OCI-LY7 (cell line): ENCODE measurements at regions not wholly inside any gene's neighbourhood (a gene's known extent, or its start where the extent isn't known, plus 50 kb on each side); places are given as distances from the start of the nearest gene placed in this dataset.

Source experiments
- BruUV-seq: library from RNA; stranded (reverse); fragments of 400-500 nt; replicated peaks from 2 replicates; lab custom pipeline; 2021; lab: Mats Ljungman, UMichigan
- CTCF ChIA-PET: fragments of 300-600 bp; sonication (Branson Sonifier 250); formaldehyde crosslinking; loops from one replicate; lab custom pipeline; 2022; ENCODE audit warnings: antibody characterized with exemption; ENCODE audit not compliant: unreplicated experiment; lab: Charles Lee
- POLR2A ChIA-PET: fragments of 300-600 bp; sonication (Branson Sonifier 250); formaldehyde crosslinking; loops from one replicate; lab custom pipeline; 2022; ENCODE audit warnings: antibody characterized with exemption; lab: Charles Lee
- DNase-seq: peaks from one replicate; pipeline ENCODE4 v3.0.0-alpha.2; 2015; ENCODE audit warnings: low spot score
- H2AFZ ChIP-seq: fragments of 200-600 bp; sonication (generic), shearing (Covaris generic); 2 replicates; pipeline ENCODE4 v1.6.1; 2014; ENCODE audit warnings: mild to moderate bottlenecking, antibody characterized with exemption, low read length, moderate library complexity
- H3K27ac ChIP-seq: fragments of 200-600 bp; sonication (generic); 2 replicates; pipeline ENCODE4 v1.5.1; 2014; ENCODE audit warnings: mixed run types, low read depth, mild to moderate bottlenecking, moderate library complexity, low read length, inconsistent platforms; ENCODE audit not compliant: poor library complexity, severe bottlenecking
- H3K36me3 ChIP-seq: fragments of 200-600 bp; sonication (generic); 2 replicates; pipeline ENCODE4 v1.6.1; 2014; ENCODE audit warnings: mild to moderate bottlenecking, antibody characterized with exemption, low read length, moderate library complexity, mixed read lengths; ENCODE audit not compliant: insufficient read depth
- H3K4me1 ChIP-seq: fragments of 200-600 bp; sonication (generic); 2 replicates; pipeline ENCODE4 v1.5.1; 2014; ENCODE audit warnings: mild to moderate bottlenecking, low read length; ENCODE audit not compliant: insufficient read depth, poor library complexity, severe bottlenecking
- H3K4me2 ChIP-seq: fragments of 200-600 bp; sonication (generic); 2 replicates; pipeline ENCODE4 v1.6.1; 2014; ENCODE audit warnings: mild to moderate bottlenecking, low read length
- H3K4me3 ChIP-seq: fragments of 200-600 bp; sonication (generic); 2 replicates; pipeline ENCODE4 v1.5.1; 2014; ENCODE audit warnings: mild to moderate bottlenecking, low read depth, low read length; ENCODE audit not compliant: poor library complexity, severe bottlenecking
- H3K79me2 ChIP-seq: fragments of 200-600 bp; sonication (generic); 2 replicates; pipeline ENCODE4 v1.6.1; 2016; ENCODE audit warnings: low read depth, mild to moderate bottlenecking, low read length, moderate library complexity, mixed read lengths; ENCODE audit not compliant: insufficient read depth
- H3K9me2 ChIP-seq: fragments of 200-600 bp; sonication (generic); 2 replicates; pipeline ENCODE4 v1.6.1; 2016; ENCODE audit warnings: mild to moderate bottlenecking, low read length, mixed read lengths; ENCODE audit not compliant: insufficient read depth
- H3K9me3 ChIP-seq: fragments of 200-600 bp; sonication (generic); 2 replicates; pipeline ENCODE4 v1.6.1; 2014; ENCODE audit warnings: mild to moderate bottlenecking, mixed run types, low read length, mixed read lengths
- H4K20me1 ChIP-seq: fragments of 200-600 bp; sonication (generic); 2 replicates; pipeline ENCODE4 v1.6.1; 2014; ENCODE audit warnings: mild to moderate bottlenecking, antibody characterized with exemption, low read length, moderate library complexity, mixed read lengths; ENCODE audit not compliant: insufficient read depth
- EZH2phosphoT487 ChIP-seq: fragments of 200-600 bp; sonication (generic); IDR thresholded peaks from 2 replicates; pipeline ENCODE4 v1.6.1; 2018; ENCODE audit warnings: low read depth, borderline replicate concordance, mild to moderate bottlenecking, mixed run types, antibody characterized with exemption, low read length, moderate library complexity, mixed read lengths
- intact Hi-C: fragments of 100-400 bp; cut with micrococcal nuclease; formaldehyde crosslinking; loops from one replicate; pipeline ENCODE4 v1.10.0; 2022; ENCODE audit not compliant: unreplicated experiment
- TF ChIP-seq, protein P1 (sequence below): fragments of 200-600 bp; sonication (generic); conservative IDR thresholded peaks from 2 replicates; pipeline ENCODE4 v1.5.1; 2014; ENCODE audit warnings: mild to moderate bottlenecking, antibody characterized with exemption, low read length, moderate library complexity, mixed read lengths

DNA sequence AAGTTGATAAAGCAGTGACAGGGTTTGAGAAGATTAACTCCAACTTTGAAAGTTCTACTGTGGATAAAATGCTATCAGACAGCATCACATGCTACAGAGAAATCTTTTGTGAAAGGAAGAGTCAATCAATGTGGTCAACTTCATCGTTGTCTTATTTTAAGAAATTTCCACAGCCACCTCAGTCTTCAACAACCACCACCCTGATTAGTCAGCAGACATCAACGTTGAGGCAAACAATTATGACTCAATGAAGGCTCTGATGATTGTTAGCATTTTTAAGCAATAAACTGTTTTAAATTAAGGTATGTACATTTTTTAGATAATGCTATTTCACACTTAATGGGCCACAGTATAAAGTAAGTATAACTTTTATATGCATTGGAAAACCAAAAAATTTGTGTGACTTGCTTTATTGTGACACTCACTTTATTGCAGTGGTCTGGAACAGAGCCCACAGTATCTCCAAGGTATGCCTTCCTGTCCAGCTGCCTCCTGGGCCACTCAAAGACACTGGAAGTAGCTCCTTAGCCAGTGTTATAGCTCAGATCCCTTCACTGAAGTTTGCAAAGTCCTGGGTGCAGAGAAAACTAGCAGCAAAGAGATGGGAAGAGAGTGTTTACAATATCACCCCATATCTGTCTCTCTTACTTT lies 293.1 kb downstream of the ARHGAP12 start:
- BruUV-seq, result no TSS peak
- POLR2A ChIA-PET, result interaction anchor here (1.0 kb wide), 1 partner anchor 10 kb away, joined by 4 read pairs; no protein-coding TSS in a partner anchor
- DNase-seq, result no peak

DNA sequence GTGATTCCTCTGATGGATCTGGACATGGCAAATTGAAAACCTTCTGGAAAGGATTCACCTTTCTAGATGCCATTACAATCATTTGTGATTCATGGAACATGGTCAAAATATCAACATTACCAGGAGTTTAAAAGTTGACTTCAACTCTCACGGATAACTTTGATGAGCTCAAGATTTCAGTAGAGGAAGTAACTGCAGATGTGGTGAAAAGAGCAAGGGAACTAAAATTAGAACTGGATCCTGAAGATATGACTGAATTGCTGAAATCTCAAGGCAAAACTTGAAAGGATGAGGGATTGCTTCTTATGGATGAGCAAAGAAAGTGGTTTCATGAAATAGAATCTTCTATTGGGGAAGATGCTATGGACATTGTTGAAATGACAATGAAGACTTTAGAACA lies 293.6 kb downstream of the ARHGAP12 start:
- H2AFZ ChIP-seq, result no peak overlapping the region
- intact Hi-C loops, result no loop called here
- H3K27ac ChIP-seq, result no peak overlapping the region
- no peaks in the 10 kb centered on the region for H3K9me2 ChIP-seq
- ChIA-PET POLR2A (interaction anchor here (0.6 kb wide), 1 partner anchor 152 kb away, joined by 3 read pairs; no protein-coding TSS in a partner anchor), CTCF (no interaction called here)
- H4K20me1 ChIP-seq, result no peaks in the 10 kb centered on the region
- H3K9me3 ChIP-seq, result no peaks in the 10 kb centered on the region
- TF ChIP-seq, protein P1, sequence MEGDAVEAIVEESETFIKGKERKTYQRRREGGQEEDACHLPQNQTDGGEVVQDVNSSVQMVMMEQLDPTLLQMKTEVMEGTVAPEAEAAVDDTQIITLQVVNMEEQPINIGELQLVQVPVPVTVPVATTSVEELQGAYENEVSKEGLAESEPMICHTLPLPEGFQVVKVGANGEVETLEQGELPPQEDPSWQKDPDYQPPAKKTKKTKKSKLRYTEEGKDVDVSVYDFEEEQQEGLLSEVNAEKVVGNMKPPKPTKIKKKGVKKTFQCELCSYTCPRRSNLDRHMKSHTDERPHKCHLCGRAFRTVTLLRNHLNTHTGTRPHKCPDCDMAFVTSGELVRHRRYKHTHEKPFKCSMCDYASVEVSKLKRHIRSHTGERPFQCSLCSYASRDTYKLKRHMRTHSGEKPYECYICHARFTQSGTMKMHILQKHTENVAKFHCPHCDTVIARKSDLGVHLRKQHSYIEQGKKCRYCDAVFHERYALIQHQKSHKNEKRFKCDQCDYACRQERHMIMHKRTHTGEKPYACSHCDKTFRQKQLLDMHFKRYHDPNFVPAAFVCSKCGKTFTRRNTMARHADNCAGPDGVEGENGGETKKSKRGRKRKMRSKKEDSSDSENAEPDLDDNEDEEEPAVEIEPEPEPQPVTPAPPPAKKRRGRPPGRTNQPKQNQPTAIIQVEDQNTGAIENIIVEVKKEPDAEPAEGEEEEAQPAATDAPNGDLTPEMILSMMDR, result no peak
- TF ChIP-seq EZH2phosphoT487, result no peak
- no peak overlapping the region for H3K4me2 ChIP-seq
- BruUV-seq, result no TSS peak
- H3K4me1 ChIP-seq, result no peaks in the 10 kb centered on the region
- no peak overlapping the region for H3K4me3 ChIP-seq
- H3K79me2 ChIP-seq, result no peaks in the 10 kb centered on the region
- H3K36me3 ChIP-seq, result no peaks in the 10 kb centered on the region
- DNase-seq, result no peak

More for the DNA sequence above, 293.1 kb downstream of the ARHGAP12 start:
- H3K79me2 ChIP-seq, result no peaks in the 10 kb centered on the region
- no peaks in the 10 kb centered on the region for H3K4me1 ChIP-seq
- H3K36me3 ChIP-seq, result no peaks in the 10 kb centered on the region
- no peaks in the 10 kb centered on the region for H4K20me1 ChIP-seq
- CTCF ChIA-PET, result no interaction called here
- intact Hi-C loops, result no loop called here
- TF ChIP-seq, protein P1, result no peak
- no peak for TF ChIP-seq EZH2phosphoT487
- no peaks in the 10 kb centered on the region for H3K9me2 ChIP-seq
- H3K9me3 ChIP-seq, result no peaks in the 10 kb centered on the region
- no peak overlapping the region for H3K4me3 ChIP-seq
- no peak overlapping the region for H3K4me2 ChIP-seq
- H3K27ac ChIP-seq, result no peak overlapping the region
- no peak overlapping the region for H2AFZ ChIP-seq

DNA sequence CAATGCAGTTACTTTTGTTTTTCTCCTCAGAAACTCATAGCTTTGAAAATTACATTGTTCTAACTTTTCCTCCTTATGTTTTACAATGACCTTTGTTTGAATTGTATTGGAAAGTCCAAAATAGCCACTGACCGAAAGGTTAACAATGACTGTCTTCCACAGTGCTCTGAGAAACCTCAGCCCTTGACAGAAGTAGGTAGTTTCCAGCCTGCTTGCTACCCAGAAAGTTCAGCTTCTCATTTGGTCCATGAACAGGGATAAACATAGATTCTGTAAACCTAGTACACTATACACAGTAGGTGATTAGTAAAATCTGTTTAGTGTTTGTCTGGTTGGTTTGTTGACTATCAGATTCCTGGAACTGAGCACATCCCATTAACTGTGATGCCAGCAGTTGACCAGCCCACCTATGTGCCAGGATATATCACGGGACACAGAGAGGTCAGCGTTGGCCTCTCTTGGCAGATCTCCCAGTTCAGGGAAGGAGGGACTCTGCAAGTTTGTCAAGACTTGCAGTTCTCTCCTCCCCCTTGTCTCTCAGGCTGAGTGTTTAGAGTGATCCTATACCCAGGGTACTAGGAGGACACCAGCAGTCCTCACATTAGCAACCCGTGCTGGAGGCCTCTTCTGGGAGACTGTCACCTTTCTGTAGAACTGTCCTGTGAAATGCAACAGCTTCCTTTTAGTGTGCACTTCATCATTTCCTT lies 297.6 kb downstream of the ARHGAP12 start:
- BruUV-seq, result no TSS peak
- H4K20me1 ChIP-seq, result no peaks in the 10 kb centered on the region
- no peak overlapping the region for H3K4me2 ChIP-seq
- TF ChIP-seq, protein P1, result no peak
- TF ChIP-seq EZH2phosphoT487, result no peak
- H3K9me2 ChIP-seq, result no peaks in the 10 kb centered on the region
- no peak for DNase-seq
- intact Hi-C loops, result no loop called here
- ChIA-PET POLR2A (no interaction called here), CTCF (no interaction called here)
- H3K4me3 ChIP-seq, result no peak overlapping the region
- no peak overlapping the region for H2AFZ ChIP-seq
- no peaks in the 10 kb centered on the region for H3K79me2 ChIP-seq
- no peak overlapping the region for H3K27ac ChIP-seq
- H3K4me1 ChIP-seq, result no peaks in the 10 kb centered on the region
- H3K36me3 ChIP-seq, result no peaks in the 10 kb centered on the region
- H3K9me3 ChIP-seq, result no peaks in the 10 kb centered on the region
